Stomach (tissue), 4 donors: ENCODE measurements at regions not wholly inside any gene's neighbourhood (a gene's known extent, or its start where the extent isn't known, plus 50 kb on each side); places are given as distances from the start of the nearest gene placed in this dataset.

Source experiments
- POLR2A ChIP-seq, 4 donors: fragments of 450-650 bp; IDR thresholded peaks; one replicate each; pipeline ENCODE4 v1.6.1; 2016; ENCODE audit warnings: antibody characterized with exemption in 4 of 4, control low read depth in 2 of 4, mild to moderate bottlenecking in 1 of 4, moderate library complexity in 1 of 4
- TF ChIP-seq, protein P1 (sequence below), 7 experiments: fragments of 450-650 bp in 4 of 7; fragments of 200-600 bp in 3 of 7; sonication (generic) in 3 of 7; IDR thresholded peaks; one replicate each; pipeline ENCODE4 v1.5.1; 2016 to 2019; ENCODE audit warnings: antibody characterized with exemption in 7 of 7, control low read depth in 2 of 7, mild to moderate bottlenecking in 1 of 7

DNA sequence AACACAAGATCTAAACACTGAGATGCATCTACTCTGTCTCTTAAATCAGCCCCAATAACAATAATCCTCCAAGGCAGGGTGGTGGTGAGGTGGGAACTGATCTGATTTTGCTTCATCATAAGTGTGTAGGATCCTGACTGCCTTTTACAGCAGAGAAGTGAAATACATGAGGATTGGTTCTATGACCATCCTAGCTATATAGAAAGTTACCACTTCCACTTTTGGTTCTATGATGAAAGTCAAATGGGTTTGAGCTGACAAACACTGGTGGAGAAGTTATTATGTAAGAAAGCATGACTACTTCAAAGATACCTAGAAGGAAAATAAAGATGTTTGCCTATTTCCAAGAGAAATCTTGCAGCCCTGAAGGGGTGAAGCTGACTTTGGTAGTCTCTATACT lies 181.6 kb downstream of the NKX6-1 start:
- TF ChIP-seq POLR2A (IDR thresholded peaks at IDR 0.05): no peak
- TF ChIP-seq, protein P1, sequence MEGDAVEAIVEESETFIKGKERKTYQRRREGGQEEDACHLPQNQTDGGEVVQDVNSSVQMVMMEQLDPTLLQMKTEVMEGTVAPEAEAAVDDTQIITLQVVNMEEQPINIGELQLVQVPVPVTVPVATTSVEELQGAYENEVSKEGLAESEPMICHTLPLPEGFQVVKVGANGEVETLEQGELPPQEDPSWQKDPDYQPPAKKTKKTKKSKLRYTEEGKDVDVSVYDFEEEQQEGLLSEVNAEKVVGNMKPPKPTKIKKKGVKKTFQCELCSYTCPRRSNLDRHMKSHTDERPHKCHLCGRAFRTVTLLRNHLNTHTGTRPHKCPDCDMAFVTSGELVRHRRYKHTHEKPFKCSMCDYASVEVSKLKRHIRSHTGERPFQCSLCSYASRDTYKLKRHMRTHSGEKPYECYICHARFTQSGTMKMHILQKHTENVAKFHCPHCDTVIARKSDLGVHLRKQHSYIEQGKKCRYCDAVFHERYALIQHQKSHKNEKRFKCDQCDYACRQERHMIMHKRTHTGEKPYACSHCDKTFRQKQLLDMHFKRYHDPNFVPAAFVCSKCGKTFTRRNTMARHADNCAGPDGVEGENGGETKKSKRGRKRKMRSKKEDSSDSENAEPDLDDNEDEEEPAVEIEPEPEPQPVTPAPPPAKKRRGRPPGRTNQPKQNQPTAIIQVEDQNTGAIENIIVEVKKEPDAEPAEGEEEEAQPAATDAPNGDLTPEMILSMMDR (IDR thresholded peaks at IDR 0.05): no peak
